IPS-18c (cell line): ENCODE measurements at regions not wholly inside any gene's neighbourhood (a gene's known extent, or its start where the extent isn't known, plus 50 kb on each side); places are given as distances from the start of the nearest gene placed in this dataset.
"Not testable (repeated sequence)": the region's sequence is repeated elsewhere in the genome, so short reads cannot be mapped to it uniquely, and the experiment has no call there.

Experiments
- H3K4me3 ChIP-seq: 2 replicates; pipeline ENCODE4 v1.7.0; 2013; ENCODE audit warnings: low read depth, mild to moderate bottlenecking, low read length, moderate library complexity; ENCODE audit not compliant: insufficient read depth
- H3K9me3 ChIP-seq: one replicate; pipeline ENCODE4 v1.6.1; 2013; ENCODE audit warnings: mild to moderate bottlenecking, low read length, moderate library complexity; ENCODE audit not compliant: control insufficient read depth, insufficient read depth

DNA sequence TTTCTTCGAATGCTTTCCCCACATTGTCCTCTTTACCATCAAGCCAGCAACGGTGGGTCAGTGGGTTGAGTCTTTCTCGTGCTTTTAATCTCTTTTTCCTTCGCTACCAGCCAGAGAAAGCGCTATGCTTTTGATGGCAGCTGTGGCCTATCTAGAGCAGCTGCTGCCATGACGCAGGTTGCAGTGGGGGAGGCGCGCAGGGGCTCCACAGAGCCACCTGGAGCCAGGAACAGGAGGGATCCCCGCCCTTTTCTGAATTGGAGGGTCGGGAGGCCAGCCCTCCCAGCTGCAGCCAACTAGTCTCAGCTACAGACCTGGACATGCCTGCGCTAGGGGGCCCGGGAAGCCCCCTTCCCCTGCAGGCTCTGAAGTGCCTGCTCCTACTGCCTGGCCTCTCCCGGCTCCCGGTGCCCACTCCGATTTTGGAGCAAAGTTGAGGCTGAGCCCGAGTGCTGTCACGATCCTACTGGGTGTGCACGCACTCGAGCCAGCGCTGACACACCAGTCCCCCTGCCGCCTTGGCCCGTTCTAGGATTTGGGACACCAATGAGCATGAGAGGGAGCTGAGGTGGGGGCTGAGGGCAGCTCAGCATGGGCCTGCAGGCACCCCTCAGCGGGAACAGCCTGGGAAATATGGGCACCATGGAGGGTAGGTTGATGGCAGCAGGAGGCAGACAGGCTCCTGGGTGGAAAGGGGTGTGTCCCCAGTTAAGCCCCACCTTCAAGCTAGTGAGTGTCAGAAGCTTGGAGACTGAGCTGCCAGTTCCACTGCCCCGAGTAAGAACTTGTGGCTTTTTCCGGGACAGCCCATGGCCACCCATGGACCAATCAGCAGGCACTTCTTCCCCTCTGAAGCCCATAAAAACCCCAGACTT lies 784.2 kb downstream of the SLC6A15 start:
- no peak overlapping the region for H3K4me3 ChIP-seq
- no peaks in the 10 kb centered on the region for H3K9me3 ChIP-seq

DNA sequence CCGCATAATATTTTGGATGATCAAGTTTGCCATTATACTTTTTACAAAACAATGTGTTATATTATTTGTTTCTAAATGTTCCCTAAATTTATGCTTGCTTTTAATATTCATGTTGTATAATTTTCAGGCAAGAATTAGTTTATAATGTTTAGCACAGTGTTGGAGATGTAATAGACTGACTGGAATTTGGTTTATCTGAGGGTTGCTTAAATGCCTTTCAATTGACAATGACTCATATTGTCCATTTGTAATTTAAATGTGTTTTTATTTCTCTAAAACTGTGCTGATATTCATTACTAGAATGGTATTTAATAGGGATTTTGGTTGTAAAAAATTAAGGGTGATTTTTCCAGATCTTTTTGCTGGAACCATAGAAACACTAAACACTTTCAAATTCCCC lies 788.4 kb downstream of the SLC6A15 start:
- Histone ChIP-seq H3K9me3 (no peaks in the 10 kb centered on the region), H3K4me3 (no peak overlapping the region)

DNA sequence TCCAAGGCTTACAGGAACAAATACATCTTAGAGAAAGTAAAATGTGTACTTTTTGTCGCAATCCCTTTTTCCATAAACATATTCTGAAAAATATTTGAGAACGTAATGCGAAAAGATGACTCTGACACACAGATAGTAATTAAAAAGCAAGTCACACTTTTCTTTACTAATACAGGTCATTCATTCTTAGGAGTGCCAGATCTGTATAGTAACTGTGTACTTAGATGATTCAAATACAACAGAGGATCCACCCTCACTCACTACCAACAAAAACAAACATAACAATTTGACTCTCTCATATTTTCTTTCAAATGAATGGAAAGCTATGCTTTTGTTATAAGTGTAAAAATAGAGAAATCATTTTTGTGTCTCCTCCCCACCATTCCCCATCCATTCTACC lies 795.4 kb downstream of the SLC6A15 start:
- H3K4me3 ChIP-seq, result no peak overlapping the region
- no peaks in the 10 kb centered on the region for H3K9me3 ChIP-seq

DNA sequence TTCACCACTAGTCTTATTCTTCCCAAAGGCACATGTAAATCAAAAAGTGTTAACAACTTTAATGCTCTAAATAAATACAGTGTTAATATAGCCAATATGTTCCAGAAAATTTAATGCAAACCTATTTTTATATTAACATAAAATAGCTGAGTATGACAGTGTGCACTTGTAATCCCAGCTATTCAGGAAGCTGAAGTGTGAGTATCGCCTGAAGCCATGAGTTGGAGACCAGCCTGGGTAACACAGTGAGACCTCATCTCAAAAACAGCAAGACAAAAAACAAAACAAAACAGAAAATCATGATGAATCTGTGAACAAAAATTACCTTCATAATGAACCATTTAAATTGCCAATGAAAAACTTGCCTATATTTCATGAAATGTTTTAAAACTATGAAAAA lies 798.9 kb downstream of the SLC6A15 start:
- Histone ChIP-seq H3K4me3 (no peak overlapping the region), H3K9me3 (no peaks in the 10 kb centered on the region)

DNA sequence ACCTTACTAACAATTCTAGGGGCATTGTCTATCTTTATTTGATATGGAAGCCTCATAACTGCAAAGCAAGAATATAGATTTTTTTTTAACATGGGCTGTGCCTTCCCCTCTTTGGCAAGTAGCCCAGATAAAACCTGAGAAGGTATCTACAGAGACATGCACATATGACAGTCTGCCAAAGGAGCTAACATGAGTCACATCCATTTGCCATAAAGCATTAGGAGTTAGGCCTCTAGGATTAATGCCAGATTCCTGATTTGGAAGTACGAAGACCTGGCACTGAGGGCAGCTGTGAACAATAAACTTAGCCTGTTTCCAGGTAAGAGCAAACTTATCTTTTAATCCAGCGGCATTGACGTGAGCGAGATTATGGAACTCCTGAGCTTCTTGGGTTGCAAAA lies 808.7 kb downstream of the SLC6A15 start:
- not testable (repeated sequence) for H3K9me3 ChIP-seq, H3K4me3 ChIP-seq

DNA sequence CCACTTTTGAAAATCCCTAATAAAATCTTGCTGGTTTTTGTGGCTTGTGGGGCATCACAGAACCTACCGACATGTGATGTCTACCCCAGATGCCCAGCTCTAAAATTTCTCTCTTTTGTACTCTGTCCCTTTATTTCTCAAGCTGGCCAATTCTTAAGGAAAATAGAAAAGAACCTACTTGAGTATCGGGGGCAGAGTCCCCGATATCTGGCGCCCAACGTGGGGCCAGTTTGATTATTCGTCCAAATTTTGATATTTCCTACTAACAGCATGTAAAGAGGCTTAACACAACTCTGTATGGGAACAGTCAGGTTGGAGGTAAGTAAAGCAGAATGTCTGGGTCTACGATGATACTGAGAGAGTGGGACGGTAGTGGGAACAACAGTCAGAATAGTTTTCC lies 810.6 kb downstream of the SLC6A15 start:
- not testable (repeated sequence) for H3K9me3 ChIP-seq, H3K4me3 ChIP-seq

DNA sequence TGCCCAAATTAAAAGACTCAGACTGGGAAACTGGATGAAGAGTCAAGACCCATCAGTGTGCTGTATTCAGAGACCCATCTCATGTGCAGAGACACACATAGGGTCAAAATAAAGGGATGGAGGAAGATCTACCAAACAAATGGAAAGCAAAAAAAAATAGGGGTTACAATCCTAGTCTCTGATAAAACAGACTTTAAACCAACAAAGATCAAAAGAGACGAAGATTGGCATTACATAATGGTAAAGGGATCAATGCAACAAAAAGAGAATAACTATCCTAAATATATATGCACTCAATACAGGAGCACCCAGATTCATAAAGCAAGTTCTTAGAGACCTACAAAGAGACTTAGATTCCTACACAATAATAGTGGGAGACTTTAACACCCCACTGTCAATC lies 813.0 kb downstream of the SLC6A15 start:
- H3K9me3 ChIP-seq, H3K4me3 ChIP-seq: not testable (repeated sequence)

DNA sequence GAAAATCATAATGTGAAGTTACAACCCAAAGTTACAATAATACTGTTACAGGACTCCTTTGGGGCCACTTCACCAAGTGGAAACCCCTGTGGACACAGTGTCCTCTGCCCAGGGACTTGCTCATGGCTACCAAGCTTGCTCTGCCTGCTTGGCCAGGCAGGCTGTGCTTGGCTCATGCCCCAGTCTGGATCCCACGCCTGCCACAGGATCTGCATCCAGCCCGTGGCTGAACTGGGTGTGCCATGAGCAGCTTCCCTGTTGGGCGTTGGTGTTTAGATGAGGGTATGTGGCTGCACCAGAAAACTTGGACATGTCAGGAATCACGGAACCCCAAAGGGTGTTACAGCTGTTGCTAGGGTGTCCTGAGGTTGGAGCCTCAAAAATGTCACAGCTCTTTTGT lies 820.9 kb downstream of the SLC6A15 start:
- Histone ChIP-seq H3K9me3 (no peaks in the 10 kb centered on the region), H3K4me3 (no peak overlapping the region)

DNA sequence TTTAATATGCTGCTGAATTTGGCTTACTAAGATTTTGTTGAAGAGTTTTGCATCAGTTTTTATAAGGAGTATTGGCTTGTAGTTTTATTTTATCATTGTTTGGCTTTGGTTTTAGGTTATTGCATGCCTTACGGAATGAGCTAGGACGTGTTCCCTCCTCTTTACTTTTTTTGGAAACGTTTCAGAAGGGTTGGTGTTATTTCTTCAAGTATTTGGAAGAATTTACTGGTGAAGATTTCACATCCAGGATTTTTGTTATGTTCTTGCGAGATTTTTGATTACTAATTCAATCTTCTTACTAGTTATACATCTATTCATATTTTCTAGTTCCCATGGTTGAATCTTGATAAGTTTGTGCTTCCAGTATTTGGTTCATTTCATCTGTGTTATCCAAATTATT lies 823.2 kb downstream of the SLC6A15 start:
- Histone ChIP-seq H3K4me3 (no peak overlapping the region), H3K9me3 (no peaks in the 10 kb centered on the region)

DNA sequence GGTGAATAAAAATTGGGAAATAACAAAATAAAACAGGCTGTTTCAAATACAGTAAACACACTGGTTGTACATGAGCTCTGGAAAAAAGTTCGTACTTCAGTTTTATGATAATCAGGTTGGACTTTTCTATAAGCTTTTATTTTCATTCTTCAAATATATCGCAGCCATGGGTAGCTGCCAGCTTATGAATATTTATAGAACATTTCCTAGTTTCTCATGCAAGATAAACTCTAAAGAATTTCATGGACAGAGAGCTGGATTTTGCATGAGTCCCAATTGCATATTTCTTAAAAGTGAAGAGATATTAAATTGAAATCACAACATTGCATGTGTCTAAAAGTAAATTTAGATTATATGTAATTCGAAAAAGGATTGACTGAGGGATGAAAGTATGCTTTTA lies 827.6 kb downstream of the SLC6A15 start:
- H3K4me3 ChIP-seq, result no peak overlapping the region
- H3K9me3 ChIP-seq, result no peaks in the 10 kb centered on the region

DNA sequence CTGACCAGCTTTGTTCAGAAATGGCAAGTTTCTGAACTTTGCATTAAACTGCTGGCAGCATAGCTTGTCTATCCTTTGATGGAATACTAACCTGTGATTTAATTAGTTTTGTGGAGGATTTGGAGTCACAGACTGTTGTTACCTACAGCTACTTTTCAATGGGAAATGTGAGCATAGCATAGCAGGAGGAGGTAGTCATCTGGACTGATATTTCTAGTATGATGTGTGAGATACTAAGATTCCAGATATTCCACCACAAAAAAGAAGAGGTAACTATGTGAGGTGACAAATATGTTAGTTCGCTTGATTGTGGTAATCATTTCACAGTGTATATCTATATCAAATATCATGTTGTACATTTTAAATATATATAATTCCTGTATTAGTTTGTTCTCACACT lies 833.0 kb downstream of the SLC6A15 start:
- H3K4me3 ChIP-seq, result no peak overlapping the region
- H3K9me3 ChIP-seq, result no peaks in the 10 kb centered on the region

DNA sequence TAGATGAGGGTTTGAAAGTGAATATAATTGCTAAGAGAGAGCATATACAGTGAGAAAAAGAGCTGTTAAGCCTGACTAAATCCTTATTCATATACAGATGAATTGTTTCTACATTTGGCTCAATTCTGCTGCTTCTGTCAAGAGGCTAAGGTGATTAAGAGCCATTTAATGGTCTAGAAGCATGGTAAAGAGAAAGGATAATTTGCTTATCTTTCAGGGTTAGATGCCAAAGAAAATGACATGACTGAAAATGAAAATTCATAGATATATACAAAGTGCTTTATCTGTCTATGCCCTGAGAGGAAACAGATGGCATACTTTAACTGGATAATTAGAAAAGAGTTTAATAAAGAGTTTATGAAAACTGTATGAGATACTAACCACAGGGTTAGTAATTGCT lies 834.9 kb downstream of the SLC6A15 start:
- H3K9me3 ChIP-seq, result no peaks in the 10 kb centered on the region
- H3K4me3 ChIP-seq, result no peak overlapping the region

DNA sequence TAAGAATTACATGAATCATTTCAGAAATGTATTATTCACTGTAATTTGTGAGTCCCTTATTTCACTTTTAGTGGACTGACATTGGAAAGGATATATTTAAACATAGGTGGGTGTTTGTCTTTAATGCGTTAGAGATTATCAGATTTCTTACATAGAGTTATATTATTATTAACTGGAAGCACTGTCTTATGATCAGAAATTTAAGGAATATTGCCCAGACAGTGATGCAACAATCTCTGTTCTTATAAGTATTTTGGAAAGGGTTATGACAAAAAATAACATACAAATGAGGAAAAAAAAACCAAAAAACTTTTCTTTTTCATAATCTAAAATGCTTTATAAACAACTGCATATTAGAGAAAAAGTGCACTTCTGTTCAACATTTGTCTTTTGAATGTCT lies 836.6 kb downstream of the SLC6A15 start:
- H3K4me3 ChIP-seq, result no peak overlapping the region
- no peaks in the 10 kb centered on the region for H3K9me3 ChIP-seq

DNA sequence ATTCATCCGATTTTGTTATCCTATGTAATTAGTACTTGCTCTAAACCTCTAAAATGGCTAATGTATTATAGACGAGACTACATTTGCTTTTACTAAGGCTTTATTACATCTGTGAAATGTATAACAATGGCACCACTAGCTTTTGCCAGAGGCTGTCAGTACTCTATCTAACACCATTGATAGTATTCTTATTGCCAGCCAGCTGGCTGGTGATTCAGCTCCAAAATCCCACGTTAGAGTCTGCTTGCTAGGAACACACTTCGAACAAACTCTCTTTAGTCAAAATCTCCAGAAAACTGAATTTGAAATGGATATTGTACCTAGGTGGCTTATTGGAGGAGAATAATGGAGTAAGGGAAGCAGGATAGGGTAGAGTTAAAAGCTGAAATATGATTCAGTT lies 839.2 kb downstream of the SLC6A15 start:
- Histone ChIP-seq H3K9me3 (no peaks in the 10 kb centered on the region), H3K4me3 (no peak overlapping the region)

DNA sequence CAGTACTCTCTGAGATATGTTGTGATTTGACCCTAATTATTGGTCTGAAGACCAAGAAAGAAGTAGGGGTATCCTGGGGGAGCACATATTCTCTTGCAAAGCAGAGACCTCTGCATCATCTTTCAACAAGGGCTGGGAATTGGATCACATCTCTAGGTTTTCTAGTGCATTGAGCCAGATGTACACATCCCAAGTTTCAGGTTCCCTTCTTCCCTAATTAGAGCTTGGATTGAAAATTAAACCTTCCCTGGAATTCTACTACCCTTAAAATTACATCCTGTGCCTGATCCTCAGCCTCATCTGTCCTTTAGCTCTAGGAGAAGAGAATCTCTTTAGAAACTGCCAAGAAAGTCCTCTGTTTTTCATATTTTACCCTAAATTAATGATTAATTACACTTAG lies 839.6 kb downstream of the SLC6A15 start:
- no peaks in the 10 kb centered on the region for H3K9me3 ChIP-seq

DNA sequence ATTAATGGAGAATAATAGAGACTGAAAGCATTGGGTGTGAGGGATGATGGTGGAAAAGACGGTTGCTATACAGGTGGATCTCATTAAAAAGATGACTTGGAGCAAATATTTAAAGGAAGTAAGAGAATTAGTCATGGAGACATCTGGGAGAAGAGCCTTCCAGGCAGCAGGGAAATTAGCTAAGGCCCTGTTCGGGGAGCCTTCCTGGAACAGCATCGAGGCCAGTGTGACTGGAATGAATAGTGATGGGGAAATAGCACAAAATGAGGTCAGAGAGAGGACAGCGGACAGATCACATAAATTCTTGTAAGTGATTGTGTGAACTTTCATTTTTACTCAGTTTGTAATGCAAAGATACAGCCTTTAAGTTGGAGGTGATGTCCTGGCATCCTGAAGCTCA lies 842.3 kb downstream of the SLC6A15 start:
- Histone ChIP-seq H3K4me3 (no peak overlapping the region), H3K9me3 (no peaks in the 10 kb centered on the region)

More for the DNA sequence above, 839.6 kb downstream of the SLC6A15 start:
- H3K4me3 ChIP-seq, result no peak overlapping the region

DNA sequence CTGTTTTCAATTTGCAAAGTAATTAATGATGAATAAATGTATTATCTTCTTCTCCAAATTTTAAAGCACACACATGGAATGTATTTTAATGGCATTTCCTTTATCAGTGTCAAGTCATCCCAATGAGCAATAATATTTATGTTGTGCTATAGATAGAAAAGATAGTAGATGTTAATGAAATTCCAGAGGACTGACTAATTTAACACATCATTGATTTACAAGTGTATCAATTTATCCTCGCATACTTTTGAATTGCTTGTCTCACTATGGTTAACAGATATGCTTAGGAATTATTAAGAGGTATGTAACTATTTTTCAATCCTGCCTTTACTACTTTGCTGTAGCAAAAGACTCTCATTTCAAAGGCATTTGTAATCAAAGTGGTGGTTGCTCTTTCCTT lies 842.9 kb downstream of the SLC6A15 start:
- no peak overlapping the region for H3K4me3 ChIP-seq
- H3K9me3 ChIP-seq, result no peaks in the 10 kb centered on the region

DNA sequence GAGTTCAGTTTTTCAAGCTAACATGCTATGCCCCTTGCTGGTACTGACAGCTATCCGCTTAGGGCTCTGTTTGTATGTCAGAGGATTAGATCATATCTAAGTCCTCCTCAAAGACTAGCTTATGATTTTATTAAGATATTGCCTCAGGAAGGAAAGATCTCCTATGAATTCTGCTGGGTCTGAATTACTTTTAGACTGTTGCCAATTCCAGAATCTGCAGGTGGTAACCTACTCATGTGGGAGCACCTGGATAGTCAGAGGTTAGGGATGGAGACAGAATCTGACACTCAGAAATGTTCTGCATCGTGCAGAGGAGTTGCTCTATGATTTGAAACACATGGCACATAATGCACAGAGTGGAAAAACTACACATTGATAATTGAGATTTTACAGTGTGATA lies 843.4 kb downstream of the SLC6A15 start:
- Histone ChIP-seq H3K4me3 (no peak overlapping the region), H3K9me3 (no peaks in the 10 kb centered on the region)

DNA sequence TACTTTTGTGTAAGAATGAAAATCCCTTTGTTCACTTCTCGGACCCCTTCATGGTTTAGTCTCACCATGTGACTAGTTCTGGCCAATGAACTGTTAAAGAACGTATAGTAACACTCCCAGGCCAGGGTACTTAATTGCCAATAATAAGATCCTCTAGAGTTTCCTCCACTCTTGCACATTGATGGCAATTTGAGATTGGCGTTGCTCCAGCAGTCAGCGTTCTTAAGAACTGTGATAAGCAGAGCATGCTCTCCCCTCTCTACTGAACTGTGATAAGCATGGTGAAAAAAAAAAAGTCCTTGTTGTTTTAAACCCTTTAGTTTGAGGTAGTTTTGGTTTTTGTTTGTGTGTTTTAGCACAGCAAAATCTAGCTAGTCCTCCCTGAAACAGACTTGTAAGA lies 854.5 kb downstream of the SLC6A15 start:
- Histone ChIP-seq H3K9me3 (no peaks in the 10 kb centered on the region), H3K4me3 (no peak overlapping the region)
